ENCODE measurements at regions not wholly inside any gene's neighbourhood (a gene's known extent, or its start where the extent isn't known, plus 50 kb on each side); places are given as distances from the start of the nearest gene placed in this dataset.

DNA sequence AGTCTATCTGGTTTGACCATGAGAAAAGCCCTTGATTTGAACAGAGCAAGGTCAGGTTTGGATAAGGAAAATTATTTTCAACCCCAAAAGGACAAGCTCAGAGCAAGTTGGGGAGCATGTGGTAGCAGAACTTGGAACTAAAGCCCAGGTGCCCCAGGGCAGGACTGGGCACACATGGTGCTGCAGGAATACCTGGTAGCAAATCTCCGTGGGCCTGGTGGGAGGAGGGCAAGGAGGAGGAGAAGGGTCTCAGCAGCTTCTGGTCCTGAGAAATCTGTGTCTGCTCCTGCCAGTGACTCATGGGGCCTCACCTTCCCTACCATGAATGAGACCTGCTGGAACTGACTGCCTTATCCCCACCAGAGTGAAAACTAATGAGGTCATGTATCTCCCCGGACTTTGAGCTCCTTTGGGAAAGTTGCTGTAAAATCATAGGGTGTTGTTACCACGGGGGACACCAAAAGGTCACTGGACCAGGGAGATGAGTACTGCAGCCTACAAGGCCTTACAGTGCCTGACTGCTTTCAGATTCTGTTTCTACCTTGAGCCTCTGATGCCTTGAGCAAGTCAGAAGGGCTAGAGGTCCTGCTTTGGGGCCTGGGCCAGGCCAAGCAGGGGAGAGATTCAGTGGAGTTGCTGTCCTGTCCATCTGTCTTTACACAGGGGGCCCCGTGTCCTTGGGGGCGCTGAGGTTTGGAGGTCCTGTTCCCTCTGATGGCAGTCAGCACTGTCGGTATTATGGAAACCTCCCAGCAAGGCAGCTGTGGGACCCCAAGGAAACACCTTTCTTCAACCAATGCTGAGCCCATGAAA lies 304.0 kb downstream of the MYCN start (continued):
- TF ChIP-seq, protein P1, sequence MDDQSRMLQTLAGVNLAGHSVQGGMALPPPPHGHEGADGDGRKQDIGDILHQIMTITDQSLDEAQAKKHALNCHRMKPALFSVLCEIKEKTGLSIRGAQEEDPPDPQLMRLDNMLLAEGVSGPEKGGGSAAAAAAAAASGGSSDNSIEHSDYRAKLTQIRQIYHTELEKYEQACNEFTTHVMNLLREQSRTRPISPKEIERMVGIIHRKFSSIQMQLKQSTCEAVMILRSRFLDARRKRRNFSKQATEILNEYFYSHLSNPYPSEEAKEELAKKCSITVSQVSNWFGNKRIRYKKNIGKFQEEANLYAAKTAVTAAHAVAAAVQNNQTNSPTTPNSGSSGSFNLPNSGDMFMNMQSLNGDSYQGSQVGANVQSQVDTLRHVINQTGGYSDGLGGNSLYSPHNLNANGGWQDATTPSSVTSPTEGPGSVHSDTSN (IDR thresholded peaks at IDR 0.05): no peak

DNA sequence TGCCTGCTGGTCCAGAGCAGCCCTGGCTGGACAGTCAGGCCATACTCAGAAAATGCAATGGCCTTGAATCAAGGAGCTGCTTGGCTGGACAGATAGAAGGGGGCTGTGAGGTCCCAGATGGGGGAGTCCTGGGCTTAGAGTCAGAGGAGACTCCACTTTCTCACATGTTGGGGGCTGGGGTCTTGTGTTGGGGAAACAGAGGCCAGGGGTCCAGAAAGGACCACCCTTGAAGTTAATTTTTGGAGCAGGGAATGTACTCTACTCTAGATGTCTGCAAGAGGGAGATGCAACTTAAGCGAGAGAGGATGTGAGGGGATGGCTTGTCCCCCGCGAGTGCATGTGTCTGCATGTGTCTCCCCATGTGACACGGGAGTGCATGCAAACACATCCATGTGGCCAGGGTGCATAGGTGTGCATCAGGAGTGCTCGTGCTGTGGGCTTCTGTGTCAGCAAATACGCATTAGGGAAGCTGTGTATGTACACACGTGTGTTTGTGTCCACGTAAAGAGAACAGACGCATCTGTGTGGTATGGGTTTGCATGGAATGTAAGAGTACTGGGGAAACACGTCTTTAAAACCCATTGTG lies 303.2 kb downstream of the MYCN start:
- Histone ChIP-seq H3K9me3 (peaks cover 4% of the 10 kb centered on the region; the same call in 1 of the 2 replicates), H3K36me3 (replicated peaks in 1 of 2; ENCODE audit: control insufficient read depth in 1 of 2, insufficient read depth in 2 of 2, low read length in 1 of 2) (no peaks in the 10 kb centered on the region), H4K20me1 (ENCODE audit: insufficient read depth) (no peaks in the 10 kb centered on the region), H3K4me3 (ENCODE audit: low read depth in 2 of 2, low read length in 1 of 2) (no peak overlapping the region), H3K4me2 (no peak overlapping the region), H3K79me2 (ENCODE audit: insufficient read depth) (no peaks in the 10 kb centered on the region), H3K27ac (ENCODE audit: low read depth in 2 of 2, low read length in 1 of 2) (no peak overlapping the region), H2AFZ (ENCODE audit: low read depth) (no peak overlapping the region), H3K9ac (no peak overlapping the region), H3K9me2 (no peaks in the 10 kb centered on the region), H3K4me1 (ENCODE audit: control insufficient read depth in 1 of 2, insufficient read depth in 2 of 2, low read depth in 1 of 2, low read length in 1 of 2) (no peaks in the 10 kb centered on the region; a peak in 1 of 4 replicates), H3F3A (replicated peaks; ENCODE audit: insufficient read depth) (no peaks in the 10 kb centered on the region), H3K27me3 (ENCODE audit: insufficient read depth) (no peaks in the 10 kb centered on the region)
- ChIA-PET CTCF (no interaction called here), POLR2A (no interaction called here)
- TF ChIP-seq, protein P1 (IDR thresholded peaks at IDR 0.05): no peak
- no peak for TF ChIP-seq GATA2 (CRISPR knock-in tag; IDR thresholded peaks at IDR 0.05)
- no peak for TF ChIP-seq POLR2AphosphoS5 (IDR thresholded peaks at IDR 0.05; ENCODE audit: low read depth, low read length)
- no peak for TF ChIP-seq FOSL2 (IDR thresholded peaks at IDR 0.05; ENCODE audit: borderline replicate concordance, low read depth)
- TF ChIP-seq SIN3A (IDR thresholded peaks at IDR 0.05; ENCODE audit: borderline replicate concordance, low read depth, low read length): no peak
- TF ChIP-seq TAF1 (IDR thresholded peaks at IDR 0.05; ENCODE audit: borderline replicate concordance, low read depth, low read length): no peak
- TF ChIP-seq, protein P2, sequence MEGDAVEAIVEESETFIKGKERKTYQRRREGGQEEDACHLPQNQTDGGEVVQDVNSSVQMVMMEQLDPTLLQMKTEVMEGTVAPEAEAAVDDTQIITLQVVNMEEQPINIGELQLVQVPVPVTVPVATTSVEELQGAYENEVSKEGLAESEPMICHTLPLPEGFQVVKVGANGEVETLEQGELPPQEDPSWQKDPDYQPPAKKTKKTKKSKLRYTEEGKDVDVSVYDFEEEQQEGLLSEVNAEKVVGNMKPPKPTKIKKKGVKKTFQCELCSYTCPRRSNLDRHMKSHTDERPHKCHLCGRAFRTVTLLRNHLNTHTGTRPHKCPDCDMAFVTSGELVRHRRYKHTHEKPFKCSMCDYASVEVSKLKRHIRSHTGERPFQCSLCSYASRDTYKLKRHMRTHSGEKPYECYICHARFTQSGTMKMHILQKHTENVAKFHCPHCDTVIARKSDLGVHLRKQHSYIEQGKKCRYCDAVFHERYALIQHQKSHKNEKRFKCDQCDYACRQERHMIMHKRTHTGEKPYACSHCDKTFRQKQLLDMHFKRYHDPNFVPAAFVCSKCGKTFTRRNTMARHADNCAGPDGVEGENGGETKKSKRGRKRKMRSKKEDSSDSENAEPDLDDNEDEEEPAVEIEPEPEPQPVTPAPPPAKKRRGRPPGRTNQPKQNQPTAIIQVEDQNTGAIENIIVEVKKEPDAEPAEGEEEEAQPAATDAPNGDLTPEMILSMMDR (IDR thresholded peaks at IDR 0.05): no peak
- no peak for DNase-seq
- 43% methylated on average over 10 of the region's 10 CpGs for WGBS (ENCODE audit: low lambda C conversion rate)

DNA sequence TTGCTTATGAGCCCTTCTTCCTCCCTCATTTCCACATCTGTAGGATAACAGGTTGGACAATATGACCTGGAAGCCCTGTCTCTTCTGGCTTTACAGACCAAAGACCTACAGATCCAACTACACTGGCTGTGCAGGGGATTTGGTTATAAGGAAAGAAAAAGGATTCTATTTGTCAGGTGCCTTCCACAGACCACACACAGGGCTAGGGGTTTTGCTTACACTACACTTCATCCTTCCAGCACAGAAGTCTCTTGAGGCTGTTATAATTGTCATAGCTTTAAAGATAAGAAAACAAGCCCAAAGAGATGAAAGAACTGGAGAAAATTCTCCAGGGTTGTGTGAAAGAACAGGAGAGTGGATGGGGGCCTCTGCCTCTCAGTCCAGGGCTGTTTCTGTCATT lies 302.6 kb downstream of the MYCN start:
- Histone ChIP-seq H2AFZ (ENCODE audit: low read depth) (no peak overlapping the region), H3K4me2 (no peak overlapping the region), H3K27me3 (ENCODE audit: insufficient read depth) (no peaks in the 10 kb centered on the region), H3K27ac (ENCODE audit: low read depth in 2 of 2, low read length in 1 of 2) (no peak overlapping the region), H3K4me1 (ENCODE audit: control insufficient read depth in 1 of 2, insufficient read depth in 2 of 2, low read depth in 1 of 2, low read length in 1 of 2) (no peaks in the 10 kb centered on the region; a peak in 1 of 4 replicates), H3K9me2 (no peaks in the 10 kb centered on the region), H3F3A (replicated peaks; ENCODE audit: insufficient read depth) (no peaks in the 10 kb centered on the region), H3K36me3 (replicated peaks in 1 of 2; ENCODE audit: control insufficient read depth in 1 of 2, insufficient read depth in 2 of 2, low read length in 1 of 2) (no peaks in the 10 kb centered on the region), H3K9ac (no peak overlapping the region), H4K20me1 (ENCODE audit: insufficient read depth) (no peaks in the 10 kb centered on the region), H3K4me3 (ENCODE audit: low read depth in 2 of 2, low read length in 1 of 2) (no peak overlapping the region), H3K79me2 (ENCODE audit: insufficient read depth) (no peaks in the 10 kb centered on the region), H3K9me3 (peaks cover 4% of the 10 kb centered on the region; the same call in 1 of the 2 replicates)
- DNase-seq: no peak
- POLR2A ChIA-PET: no interaction called here
- CTCF ChIA-PET: no interaction called here
- no peak for TF ChIP-seq ELF1 (IDR thresholded peaks at IDR 0.05)
- TF ChIP-seq FOSL2 (IDR thresholded peaks at IDR 0.05; ENCODE audit: borderline replicate concordance, low read depth): no peak
- no peak for TF ChIP-seq JUND (IDR thresholded peaks at IDR 0.05)
- TF ChIP-seq POLR2AphosphoS5 (IDR thresholded peaks at IDR 0.05; ENCODE audit: low read depth, low read length): no peak
- TF ChIP-seq, protein P3, sequence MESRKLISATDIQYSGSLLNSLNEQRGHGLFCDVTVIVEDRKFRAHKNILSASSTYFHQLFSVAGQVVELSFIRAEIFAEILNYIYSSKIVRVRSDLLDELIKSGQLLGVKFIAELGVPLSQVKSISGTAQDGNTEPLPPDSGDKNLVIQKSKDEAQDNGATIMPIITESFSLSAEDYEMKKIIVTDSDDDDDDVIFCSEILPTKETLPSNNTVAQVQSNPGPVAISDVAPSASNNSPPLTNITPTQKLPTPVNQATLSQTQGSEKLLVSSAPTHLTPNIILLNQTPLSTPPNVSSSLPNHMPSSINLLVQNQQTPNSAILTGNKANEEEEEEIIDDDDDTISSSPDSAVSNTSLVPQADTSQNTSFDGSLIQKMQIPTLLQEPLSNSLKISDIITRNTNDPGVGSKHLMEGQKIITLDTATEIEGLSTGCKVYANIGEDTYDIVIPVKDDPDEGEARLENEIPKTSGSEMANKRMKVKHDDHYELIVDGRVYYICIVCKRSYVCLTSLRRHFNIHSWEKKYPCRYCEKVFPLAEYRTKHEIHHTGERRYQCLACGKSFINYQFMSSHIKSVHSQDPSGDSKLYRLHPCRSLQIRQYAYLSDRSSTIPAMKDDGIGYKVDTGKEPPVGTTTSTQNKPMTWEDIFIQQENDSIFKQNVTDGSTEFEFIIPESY (IDR thresholded peaks at IDR 0.05; ENCODE audit: borderline replicate concordance, low read depth): no peak
- no peak for TF ChIP-seq RXRA (IDR thresholded peaks at IDR 0.05; ENCODE audit: borderline replicate concordance, low read depth)
- TF ChIP-seq RFX5 (IDR thresholded peaks at IDR 0.05; ENCODE audit: low read length): no peak
- TF ChIP-seq RCOR1 (IDR thresholded peaks at IDR 0.05; ENCODE audit: low read length): no peak
- TF ChIP-seq TEAD4 (IDR thresholded peaks at IDR 0.05; ENCODE audit: borderline replicate concordance, insufficient read depth): no peak
- TF ChIP-seq TCF12 (IDR thresholded peaks at IDR 0.05): no peak
